ENCODE measurements at regions not wholly inside any gene's neighbourhood (a gene's known extent, or its start where the extent isn't known, plus 50 kb on each side); places are given as distances from the start of the nearest gene placed in this dataset.

- TF ChIP-seq POLR2A (IDR thresholded peaks at IDR 0.05; ENCODE audit: low read depth, low read length): no peak
- TF ChIP-seq POLR2AphosphoS5 (IDR thresholded peaks at IDR 0.05; ENCODE audit: low read depth, low read length): no peak
- no peak for TF ChIP-seq TAF1 (IDR thresholded peaks at IDR 0.05; ENCODE audit: low read depth, low read length)
Observed at GRCh38 chr7:52129278-52129677, 812.7 kb upstream of the COBL start.
